Activated CD4-positive, CD25-positive, alpha-beta regulatory T cell treated with anti-CD3 and anti-CD28 coated beads, Interleukin-2, amount 50 U/mL, for 24 hours (primary cell): ENCODE measurements at regions not wholly inside any gene's neighbourhood (a gene's known extent, or its start where the extent isn't known, plus 50 kb on each side); places are given as distances from the start of the nearest gene placed in this dataset.

Source experiments
- ATAC-seq, 2 donors: fragments of 150-1000 bp; cut with Tn5 transposase; one replicate each; pipeline ENCODE4 v1.10.0; 2021; ENCODE audit warnings: mild to moderate bottlenecking in 1 of 2, moderate library complexity in 1 of 2

DNA sequence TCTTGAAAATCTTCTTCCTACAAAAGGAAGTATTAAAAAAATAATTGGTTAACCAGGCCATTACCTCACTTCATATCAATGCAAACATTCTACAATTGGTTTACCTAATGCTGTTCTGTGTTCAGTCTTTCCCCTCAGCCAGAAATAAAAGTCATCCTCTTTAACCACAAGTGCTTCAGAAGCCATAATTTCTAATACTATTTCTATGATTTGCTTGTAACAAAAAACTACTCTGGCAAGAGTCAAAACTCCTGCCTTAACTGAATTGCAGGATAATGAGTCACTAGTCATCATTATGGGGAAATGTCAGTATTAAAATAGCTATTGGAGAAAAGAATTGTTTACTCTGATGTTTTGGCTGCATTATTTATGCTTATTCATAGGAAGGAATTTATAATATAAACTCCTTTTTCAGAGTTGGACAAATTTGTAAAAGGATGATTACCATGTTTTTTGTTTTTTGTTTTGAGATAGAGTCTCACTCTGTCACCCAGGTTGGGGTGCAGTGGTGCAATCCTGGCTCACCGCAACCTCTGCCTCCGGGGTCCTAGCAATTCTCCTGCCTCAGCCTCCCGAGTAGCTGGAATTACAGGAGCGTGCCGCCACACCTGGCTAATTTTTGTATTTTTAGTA lies 55.5 kb upstream of the ODAD2 start:
- ATAC-seq: no peak

GRCh38 chr10:28049286-28049685 lies 50.4 kb upstream of the ODAD2 start:
- ATAC-seq: no peak
